ENCODE measurements at regions not wholly inside any gene's neighbourhood (a gene's known extent, or its start where the extent isn't known, plus 50 kb on each side); places are given as distances from the start of the nearest gene placed in this dataset.

GRCh38 chr7:106370542-106370941 lies 85.8 kb upstream of the NAMPT start:
- no peak for TF ChIP-seq POLR2A (IDR thresholded peaks at IDR 0.05)
- TF ChIP-seq, protein P1, sequence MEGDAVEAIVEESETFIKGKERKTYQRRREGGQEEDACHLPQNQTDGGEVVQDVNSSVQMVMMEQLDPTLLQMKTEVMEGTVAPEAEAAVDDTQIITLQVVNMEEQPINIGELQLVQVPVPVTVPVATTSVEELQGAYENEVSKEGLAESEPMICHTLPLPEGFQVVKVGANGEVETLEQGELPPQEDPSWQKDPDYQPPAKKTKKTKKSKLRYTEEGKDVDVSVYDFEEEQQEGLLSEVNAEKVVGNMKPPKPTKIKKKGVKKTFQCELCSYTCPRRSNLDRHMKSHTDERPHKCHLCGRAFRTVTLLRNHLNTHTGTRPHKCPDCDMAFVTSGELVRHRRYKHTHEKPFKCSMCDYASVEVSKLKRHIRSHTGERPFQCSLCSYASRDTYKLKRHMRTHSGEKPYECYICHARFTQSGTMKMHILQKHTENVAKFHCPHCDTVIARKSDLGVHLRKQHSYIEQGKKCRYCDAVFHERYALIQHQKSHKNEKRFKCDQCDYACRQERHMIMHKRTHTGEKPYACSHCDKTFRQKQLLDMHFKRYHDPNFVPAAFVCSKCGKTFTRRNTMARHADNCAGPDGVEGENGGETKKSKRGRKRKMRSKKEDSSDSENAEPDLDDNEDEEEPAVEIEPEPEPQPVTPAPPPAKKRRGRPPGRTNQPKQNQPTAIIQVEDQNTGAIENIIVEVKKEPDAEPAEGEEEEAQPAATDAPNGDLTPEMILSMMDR (IDR thresholded peaks at IDR 0.05), result no peak
